Trophoblast cell (in vitro differentiated cells and primary cell): ENCODE measurements at regions not wholly inside any gene's neighbourhood (a gene's known extent, or its start where the extent isn't known, plus 50 kb on each side); places are given as distances from the start of the nearest gene placed in this dataset.
A peak's percentile ranks its signal among the peaks of the same experiment; 100 is the strongest.
"Not testable (repeated sequence)": the region's sequence is repeated elsewhere in the genome, so short reads cannot be mapped to it uniquely, and the experiment has no call there.

Experiments used
- DNase-seq, 2 donors: peaks; one replicate each; pipeline ENCODE4 v3.0.0-alpha.2; 2016
- H2AFZ ChIP-seq: 2 replicates; pipeline ENCODE4 v1.6.1; 2013; ENCODE audit warnings: low read length, moderate library complexity, mild to moderate bottlenecking; ENCODE audit not compliant: insufficient read depth, poor library complexity
- H2AK5ac ChIP-seq: 2 replicates; pipeline ENCODE4 v1.6.1; 2013; ENCODE audit warnings: mild to moderate bottlenecking, low read length
- H2BK120ac ChIP-seq: 2 replicates; pipeline ENCODE4 v1.6.1; 2013; ENCODE audit warnings: low read length, mild to moderate bottlenecking, moderate library complexity; ENCODE audit not compliant: insufficient read depth, poor library complexity
- H2BK12ac ChIP-seq: 2 replicates; pipeline ENCODE4 v1.6.1; 2013; ENCODE audit warnings: mild to moderate bottlenecking, low read length, moderate library complexity
- H2BK5ac ChIP-seq: 2 replicates; pipeline ENCODE4 v1.6.1; 2013; ENCODE audit warnings: low read length, low read depth, moderate library complexity, mild to moderate bottlenecking; ENCODE audit not compliant: poor library complexity
- H3K14ac ChIP-seq: 2 replicates; pipeline ENCODE4 v1.6.1; 2013; ENCODE audit warnings: mild to moderate bottlenecking, low read length
- H3K18ac ChIP-seq: 2 replicates; pipeline ENCODE4 v1.6.1; 2013; ENCODE audit warnings: mild to moderate bottlenecking, low read length
- H3K23ac ChIP-seq: 2 replicates; pipeline ENCODE4 v1.6.1; 2013; ENCODE audit warnings: low read length
- H3K27ac ChIP-seq: 2 replicates; pipeline ENCODE4 v1.5.1; 2013; ENCODE audit warnings: low read depth, mild to moderate bottlenecking, inconsistent platforms, low read length, moderate library complexity
- H3K27me3 ChIP-seq: 2 replicates; pipeline ENCODE4 v1.6.1; 2013; ENCODE audit warnings: inconsistent platforms, mild to moderate bottlenecking, low read length, moderate library complexity; ENCODE audit not compliant: insufficient read depth
- H3K36me3 ChIP-seq, 2 experiments: 1 replicate in 1 of 2; 2 replicates in 1 of 2; pipeline ENCODE4 v1.6.1; 2013; ENCODE audit warnings: low read length in 2 of 2, mild to moderate bottlenecking in 2 of 2, moderate library complexity in 1 of 2; ENCODE audit not compliant: insufficient read depth in 2 of 2, control insufficient read depth in 1 of 2
- H3K4ac ChIP-seq: 2 replicates; pipeline ENCODE4 v1.6.1; 2013; ENCODE audit warnings: low read depth, mild to moderate bottlenecking, low read length, moderate library complexity
- H3K4me1 ChIP-seq, 2 experiments: 1 replicate in 1 of 2; 2 replicates in 1 of 2; pipeline ENCODE4 v1.6.1; 2013; ENCODE audit warnings: low read length in 2 of 2, mild to moderate bottlenecking in 2 of 2, moderate library complexity in 1 of 2; ENCODE audit not compliant: insufficient read depth in 2 of 2, control insufficient read depth in 1 of 2
- H3K4me2 ChIP-seq: 2 replicates; pipeline ENCODE4 v1.6.1; 2013; ENCODE audit warnings: inconsistent platforms, mild to moderate bottlenecking, low read length, moderate library complexity
- H3K4me3 ChIP-seq: 2 replicates; pipeline ENCODE4 v1.5.1; 2013; ENCODE audit warnings: mild to moderate bottlenecking, low read depth, low read length, inconsistent platforms
- H3K79me1 ChIP-seq: one replicate; pipeline ENCODE4 v1.6.1; 2013; ENCODE audit warnings: low read length
- H3K79me2 ChIP-seq: 2 replicates; pipeline ENCODE4 v1.6.1; 2013; ENCODE audit warnings: low read length, mild to moderate bottlenecking; ENCODE audit not compliant: control insufficient read depth, insufficient read depth, poor library complexity
- H3K9ac ChIP-seq: 2 replicates; pipeline ENCODE4 v1.6.1; 2013; ENCODE audit warnings: mild to moderate bottlenecking, low read length
- H3K9me3 ChIP-seq: 2 replicates; pipeline ENCODE4 v1.6.1; 2013; ENCODE audit warnings: low read depth, mild to moderate bottlenecking, control low read depth, inconsistent platforms, low read length; ENCODE audit not compliant: insufficient read depth
- H4K12ac ChIP-seq: 2 replicates; pipeline ENCODE4 v1.6.1; 2013; ENCODE audit warnings: low read depth, mild to moderate bottlenecking, low read length, moderate library complexity
- H4K8ac ChIP-seq: 2 replicates; pipeline ENCODE4 v1.6.1; 2013; ENCODE audit warnings: low read depth, mild to moderate bottlenecking, low read length, moderate library complexity
- H4K91ac ChIP-seq: one replicate; pipeline ENCODE4 v1.6.1; 2013; ENCODE audit warnings: low read depth, mild to moderate bottlenecking, low read length, moderate library complexity
- WGBS: extraction: QIAGEN DNeasy Blood & Tissue Kit; methylation state at CpG from one replicate; pipeline ENCODE4 v1.1.7; 2013; ENCODE audit warnings: missing lambda C conversion rate; ENCODE audit not compliant: insufficient read length, insufficient coverage; ENCODE audit errors: extremely low coverage; 5-methylcytosine and 5-hydroxymethylcytosine counted together

DNA sequence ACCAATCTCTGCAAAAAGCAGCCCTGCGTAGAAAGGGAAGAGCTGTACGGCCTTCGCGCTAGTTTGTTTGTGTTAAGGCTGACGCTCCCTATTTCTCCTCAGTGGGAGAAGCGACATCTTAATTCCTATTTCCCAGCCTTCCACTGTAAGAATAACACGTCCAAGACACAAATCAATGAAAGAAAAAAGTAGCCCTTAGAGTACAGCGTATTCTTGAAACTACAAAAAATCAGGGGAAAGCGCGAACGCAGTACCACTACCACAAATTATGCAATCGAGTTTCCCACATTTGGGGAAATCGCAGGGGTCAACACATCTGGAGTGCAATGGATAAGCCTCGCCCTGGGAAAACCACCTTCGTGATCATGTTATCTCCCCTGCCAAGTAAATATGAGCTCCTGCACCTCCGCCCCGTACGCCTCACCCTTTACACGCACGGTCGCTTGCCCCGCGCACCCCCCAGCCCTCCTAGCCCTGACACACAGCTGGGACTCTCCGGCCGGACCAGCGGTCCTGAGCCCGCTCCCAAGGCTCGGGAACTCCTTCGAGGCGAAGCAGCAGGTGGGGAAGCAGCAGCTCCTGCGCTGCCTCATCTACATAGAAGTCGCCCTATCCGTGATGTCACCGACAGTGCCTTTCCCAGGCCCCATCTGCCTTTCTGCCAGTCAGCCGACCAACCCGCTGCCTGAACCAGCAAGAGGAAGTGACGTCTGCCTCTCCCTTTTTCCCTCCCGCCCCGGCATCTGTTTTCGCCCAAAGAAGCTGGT is 94.7 kb downstream of the PPIAL4G start:
- H2BK120ac ChIP-seq: peak overlapping the region; percentile 92
- no peaks in the 10 kb centered on the region for H3K9me3 ChIP-seq
- peak; percentile 89 to 93 for DNase-seq
- no peak overlapping the region for H3K23ac ChIP-seq
- no peaks in the 10 kb centered on the region for H3K79me2 ChIP-seq
- no peak overlapping the region for H3K9ac ChIP-seq
- H3K14ac ChIP-seq: peak overlapping the region; percentile 92
- no peak overlapping the region for H2AK5ac ChIP-seq
- H3K18ac ChIP-seq: peak overlapping the region; percentile 83
- H3K36me3 ChIP-seq: no peaks in the 10 kb centered on the region
- H3K4me2 ChIP-seq: peak overlapping the region; percentile 55
- no CpG with 5 or more reads among the region's 40 CpGs for WGBS
- peak overlapping the region; percentile 92 for H2BK5ac ChIP-seq
- H3K4ac ChIP-seq: peak overlapping the region; percentile 41
- H4K12ac ChIP-seq: peak overlapping the region; percentile 88
- H2AFZ ChIP-seq: peak overlapping the region; percentile 94
- H3K27ac ChIP-seq: peak overlapping the region; percentile 24
- peak overlapping the region; percentile 97 for H4K8ac ChIP-seq
- H3K27me3 ChIP-seq: no peaks in the 10 kb centered on the region
- H3K79me1 ChIP-seq: peaks cover 4% of the 10 kb centered on the region
- no peak overlapping the region for H2BK12ac ChIP-seq
- peak overlapping the region; percentile 58 for H3K4me3 ChIP-seq
- H4K91ac ChIP-seq: peak overlapping the region; percentile 93
- no peaks in the 10 kb centered on the region for H3K4me1 ChIP-seq

DNA sequence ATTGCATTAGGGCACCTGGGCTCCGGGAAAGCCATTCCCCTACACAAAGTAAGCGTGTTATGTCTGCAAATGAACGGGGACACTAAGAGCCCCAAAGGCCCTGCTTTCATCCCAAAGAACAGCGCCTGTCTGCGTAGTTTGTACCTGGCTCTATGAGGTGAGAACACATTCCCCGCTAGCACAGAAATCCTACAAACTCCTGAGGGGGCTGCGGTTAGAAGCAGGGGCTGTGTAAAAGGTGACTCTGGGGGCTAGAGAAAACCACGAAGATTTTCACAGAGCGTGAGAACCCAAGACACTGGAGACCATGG is 95.2 kb downstream of the PPIAL4G start:
- not testable (repeated sequence) for H2AFZ ChIP-seq, H3K9ac ChIP-seq, H3K14ac ChIP-seq, H4K91ac ChIP-seq, H3K18ac ChIP-seq, DNase-seq, H3K4me3 ChIP-seq, H2BK120ac ChIP-seq, H3K4ac ChIP-seq, H4K12ac ChIP-seq, H2AK5ac ChIP-seq, H3K36me3 ChIP-seq, H3K9me3 ChIP-seq, H3K23ac ChIP-seq, H3K79me2 ChIP-seq, H3K27me3 ChIP-seq, H3K79me1 ChIP-seq, H3K27ac ChIP-seq, H2BK5ac ChIP-seq, H3K4me1 ChIP-seq, H2BK12ac ChIP-seq
- Histone ChIP-seq H4K8ac (peak overlapping the region; percentile 97), H3K4me2 (peak overlapping the region; percentile 55)
- WGBS: no CpG with 5 or more reads among the region's 9 CpGs

GRCh38 chr1:148387122-148387948 is 95.8 kb downstream of the PPIAL4G start:
- H3K4me2 ChIP-seq, H2BK5ac ChIP-seq, H3K4me3 ChIP-seq, H2AK5ac ChIP-seq, H2BK120ac ChIP-seq, H3K18ac ChIP-seq, H3K27me3 ChIP-seq, H3K9ac ChIP-seq, H4K8ac ChIP-seq, H3K14ac ChIP-seq, H2BK12ac ChIP-seq, H3K79me1 ChIP-seq, H3K4me1 ChIP-seq, H3K36me3 ChIP-seq, H4K12ac ChIP-seq, H3K27ac ChIP-seq, DNase-seq, H4K91ac ChIP-seq, H2AFZ ChIP-seq, H3K4ac ChIP-seq, H3K23ac ChIP-seq, H3K79me2 ChIP-seq, H3K9me3 ChIP-seq: not testable (repeated sequence)
- WGBS: no CpG with 5 or more reads among the region's 18 CpGs

- H3K9me3 ChIP-seq: no peaks in the 10 kb centered on the region
- H3K27me3 ChIP-seq: no peaks in the 10 kb centered on the region
- H3K4me3 ChIP-seq: no peak overlapping the region
- H2AK5ac ChIP-seq: no peak overlapping the region
- no peak overlapping the region for H3K4ac ChIP-seq
- H2BK120ac ChIP-seq: no peak overlapping the region
- H3K4me1 ChIP-seq: no peaks in the 10 kb centered on the region
- no peak overlapping the region for H3K4me2 ChIP-seq
- no peak overlapping the region for H2AFZ ChIP-seq
- H4K12ac ChIP-seq: no peak overlapping the region
- peaks cover 4% of the 10 kb centered on the region for H3K79me1 ChIP-seq
- DNase-seq: no peak
- H2BK12ac ChIP-seq: no peak overlapping the region
- no CpG with 5 or more reads among the region's 1 CpG for WGBS
- no peak overlapping the region for H3K27ac ChIP-seq
- no peak overlapping the region for H2BK5ac ChIP-seq
- H4K8ac ChIP-seq: no peak overlapping the region
- H3K23ac ChIP-seq: no peak overlapping the region
- H4K91ac ChIP-seq: no peak overlapping the region
- H3K36me3 ChIP-seq: no peaks in the 10 kb centered on the region
- no peak overlapping the region for H3K14ac ChIP-seq
- no peak overlapping the region for H3K18ac ChIP-seq
- H3K9ac ChIP-seq: no peak overlapping the region
- no peaks in the 10 kb centered on the region for H3K79me2 ChIP-seq
Observed at GRCh38 chr1:148386617-148387016, 96.5 kb downstream of the PPIAL4G start.
